HG02943 (cell line): ENCODE measurements at regions not wholly inside any gene's neighbourhood (a gene's known extent, or its start where the extent isn't known, plus 50 kb on each side); places are given as distances from the start of the nearest gene placed in this dataset.
"Not testable (repeated sequence)": the region's sequence is repeated elsewhere in the genome, so short reads cannot be mapped to it uniquely, and the experiment has no call there.

Experiments
- ATAC-seq: cut with Tn5 transposase; IDR thresholded peaks from one replicate; pipeline ENCODE4 v1.9.1; 2021; ENCODE audit warnings: mild to moderate bottlenecking, low read depth, moderate library complexity; ENCODE audit not compliant: unreplicated experiment

GRCh38 chr1:119250299-119250698 lies 109.8 kb upstream of the WARS2 start:
- no peak for ATAC-seq

GRCh38 chr1:119251751-119252150 lies 111.3 kb upstream of the WARS2 start:
- no peak for ATAC-seq

GRCh38 chr1:119253366-119253765 lies 112.9 kb upstream of the WARS2 start:
- no peak for ATAC-seq

DNA sequence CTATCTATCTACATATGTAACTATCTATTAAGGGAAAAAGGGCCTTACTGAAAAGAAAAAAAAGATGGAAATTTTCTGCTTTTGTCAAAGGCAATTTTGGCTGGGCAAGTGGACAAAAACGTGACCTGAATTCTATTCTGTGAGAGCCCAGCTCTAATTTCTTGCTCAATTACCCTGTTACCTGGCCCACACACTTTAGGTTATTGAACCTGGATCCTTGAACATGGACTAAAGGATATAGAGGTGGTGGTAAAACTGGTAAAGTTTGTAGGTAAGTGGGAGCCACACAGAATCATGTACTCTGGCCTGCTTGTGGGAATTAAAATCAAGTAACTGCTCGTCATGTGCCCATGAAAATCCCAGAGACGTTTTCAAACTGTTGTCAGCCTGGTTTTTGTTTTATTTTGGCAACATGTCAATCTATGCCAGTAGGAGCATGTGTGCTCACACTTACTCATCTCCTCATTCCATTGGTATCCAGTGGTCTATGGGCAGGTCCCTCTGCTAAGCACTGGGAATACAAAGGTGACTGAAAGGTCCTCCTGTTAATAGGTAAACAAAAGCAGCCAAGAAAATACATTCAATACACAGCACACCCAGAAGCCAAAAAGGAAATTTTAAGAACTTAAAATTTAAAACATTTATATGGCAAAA lies 113.7 kb upstream of the WARS2 start:
- no peak for ATAC-seq

DNA sequence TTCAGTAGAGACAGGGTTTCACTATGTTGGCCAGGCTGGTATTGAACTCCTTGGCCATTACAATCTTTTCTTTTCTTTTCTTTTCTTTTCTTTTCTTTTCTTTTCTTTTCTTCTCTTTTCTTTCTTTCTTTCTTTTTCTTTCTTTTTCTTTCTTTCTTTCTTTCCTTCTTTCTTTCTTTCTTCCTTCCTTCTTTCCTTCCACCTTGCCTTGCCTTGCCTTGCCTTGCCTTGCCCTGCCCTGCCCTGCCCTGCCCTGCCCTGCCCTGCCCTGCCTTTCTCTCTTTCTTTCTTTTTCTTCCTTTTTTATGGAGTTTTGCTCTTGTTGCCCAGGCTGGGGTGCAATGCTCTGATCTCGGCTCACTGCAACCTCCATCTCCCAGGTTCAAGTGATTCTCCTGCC lies 112.5 kb upstream of the HAO2 start:
- not testable (repeated sequence) for ATAC-seq

DNA sequence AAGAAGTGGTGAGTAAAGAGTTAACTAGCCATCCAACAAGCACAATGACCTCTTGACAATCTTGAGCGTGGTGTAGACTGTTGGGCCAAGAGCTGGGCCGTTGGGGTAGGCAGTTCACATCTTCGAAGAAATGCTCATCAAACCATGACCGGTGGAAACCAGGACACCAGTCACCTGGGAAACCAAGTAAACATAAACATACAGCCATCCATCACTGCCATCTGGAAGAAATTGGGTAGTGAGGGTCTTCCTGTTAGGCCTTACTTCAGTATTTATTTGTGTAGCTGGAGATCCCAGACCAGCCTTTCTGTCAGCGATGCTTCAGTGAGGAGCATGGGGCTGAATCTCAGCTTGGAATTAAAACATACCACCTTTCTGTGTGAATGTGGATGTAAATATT lies 108.1 kb upstream of the HAO2 start:
- no peak for ATAC-seq

DNA sequence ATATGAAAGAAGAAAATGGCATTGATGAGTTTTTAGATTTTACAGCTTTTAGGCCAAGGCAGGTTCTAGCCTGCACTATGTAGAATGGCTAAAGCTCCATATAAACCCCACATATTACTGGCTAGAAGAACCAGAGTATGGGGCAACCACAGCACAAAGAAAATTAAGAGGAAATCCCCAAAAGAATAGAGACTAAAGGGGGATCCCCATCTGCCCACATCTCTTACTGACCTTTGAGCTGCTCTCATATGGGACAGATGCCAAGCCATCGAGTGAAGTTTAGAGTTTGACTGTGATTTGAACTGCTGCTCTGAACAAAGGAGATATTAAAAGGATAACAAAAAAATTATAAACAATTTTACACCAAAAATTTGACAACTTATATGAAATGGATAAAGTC lies 102.2 kb upstream of the HAO2 start:
- peak; percentile 88 for ATAC-seq

- ATAC-seq: peak; percentile 49
Measured at GRCh38 chr1:119266858-119267257, 101.7 kb upstream of the HAO2 start.

DNA sequence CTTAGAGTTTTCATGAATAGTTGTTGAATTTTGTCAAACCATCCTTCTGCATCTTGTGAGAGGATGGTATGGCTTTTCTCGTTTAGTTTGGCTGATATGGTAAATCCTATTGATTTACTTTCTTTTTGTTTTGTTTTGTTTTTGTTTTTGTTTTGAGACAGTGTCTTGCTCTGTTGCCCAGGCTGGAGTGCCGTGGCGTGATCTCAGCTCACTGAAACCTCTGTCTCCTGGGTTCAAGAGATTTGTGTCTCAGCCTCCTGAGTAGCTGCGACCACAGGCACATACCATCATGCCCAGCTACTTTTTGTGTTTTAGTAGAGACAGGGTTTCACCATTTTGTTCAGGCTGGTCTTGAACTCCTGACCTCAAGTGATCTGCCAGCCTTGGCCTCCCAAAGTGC lies 101.3 kb upstream of the HAO2 start:
- peak; percentile 16 for ATAC-seq

GRCh38 chr1:119268879-119269278 lies 99.7 kb upstream of the HAO2 start:
- ATAC-seq: no peak

DNA sequence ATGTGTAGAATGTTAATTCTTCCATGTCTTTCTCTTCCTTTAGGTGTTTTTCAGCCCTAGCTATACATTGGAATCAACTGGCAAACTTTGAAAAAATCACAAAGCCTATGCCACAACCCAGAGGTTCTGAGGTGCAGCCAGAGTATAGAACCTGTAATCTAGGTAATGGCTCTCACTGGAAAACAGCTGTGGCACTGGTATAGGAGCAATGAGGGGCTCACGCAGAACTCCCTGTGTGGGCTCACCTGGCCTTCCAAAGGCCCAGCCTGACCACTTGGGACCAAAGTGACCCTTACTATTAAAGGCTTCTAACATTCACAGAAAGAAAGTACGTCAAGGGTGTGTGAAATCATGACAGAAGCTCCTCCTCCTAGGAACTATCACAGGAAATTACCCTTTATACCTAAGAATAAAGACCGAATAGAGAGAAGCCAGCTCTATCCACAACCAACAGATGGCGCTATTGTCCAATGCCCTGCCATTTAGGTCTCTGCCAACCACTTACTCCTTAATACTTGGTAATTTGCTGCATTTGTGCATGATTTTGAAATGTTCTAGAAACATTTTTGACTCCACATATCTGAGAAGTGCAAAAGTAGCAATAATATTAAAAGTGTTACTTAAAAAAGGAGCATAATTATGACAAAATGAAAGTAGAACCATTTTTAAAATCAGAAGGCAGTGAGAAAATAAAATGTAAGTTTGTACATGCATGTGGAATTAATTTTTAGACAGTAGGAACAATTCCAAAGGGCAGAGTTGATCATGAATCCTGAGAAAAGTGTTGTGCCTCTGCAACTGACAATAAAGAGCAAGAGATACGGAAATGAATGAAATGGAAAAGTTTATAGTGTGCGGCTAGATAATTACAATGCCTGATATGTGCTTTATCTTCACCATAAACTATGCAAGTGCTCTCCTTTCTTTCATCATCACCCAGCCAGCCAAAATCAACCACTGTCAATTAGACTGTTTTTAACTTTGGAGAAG lies 93.1 kb upstream of the HAO2 start:
- no peak for ATAC-seq

GRCh38 chr1:119276558-119276957 lies 92.0 kb upstream of the HAO2 start:
- no peak for ATAC-seq

DNA sequence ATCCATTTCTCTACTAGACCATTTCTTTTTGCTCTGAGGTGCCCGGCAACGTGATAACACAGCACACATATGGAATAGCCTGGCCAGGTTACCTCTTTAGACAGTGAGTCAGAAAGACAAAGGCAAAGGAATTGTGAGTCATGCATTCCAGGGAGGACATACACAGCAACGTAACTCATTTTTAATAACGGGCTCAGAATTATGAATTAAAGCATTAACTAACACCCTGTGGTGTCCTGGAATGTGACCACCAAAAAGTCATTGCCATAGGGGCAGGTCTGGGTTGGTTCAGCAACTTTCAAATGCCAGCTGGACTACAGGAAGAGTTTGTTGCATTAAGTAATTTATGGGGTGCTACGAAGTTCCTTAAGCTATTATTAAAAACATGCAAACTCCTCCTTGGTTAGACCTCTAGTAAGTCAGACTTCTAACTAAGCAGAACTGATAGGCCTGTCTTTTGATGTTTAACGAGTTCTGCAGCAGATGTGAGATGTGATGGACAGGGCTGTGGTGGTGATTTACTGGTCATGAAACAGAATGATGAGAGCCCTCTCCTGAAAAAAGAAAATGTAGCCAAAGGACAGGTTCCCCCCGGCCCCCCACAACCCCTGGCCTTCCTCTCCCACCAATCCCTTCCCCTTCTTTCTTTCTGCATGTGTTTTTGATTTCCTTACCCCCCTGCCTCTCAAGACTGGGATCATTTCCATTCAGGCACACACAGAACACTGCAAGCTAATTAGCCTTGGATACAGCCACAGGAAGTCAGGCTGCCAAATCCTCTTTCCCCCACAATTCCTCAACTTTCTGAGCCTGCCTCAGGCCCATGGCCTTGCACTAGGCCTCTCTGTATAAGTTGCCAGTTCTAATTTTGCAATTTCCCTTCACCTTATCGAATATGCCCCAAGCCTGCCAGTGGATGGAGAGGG lies 88.9 kb upstream of the HAO2 start:
- no peak for ATAC-seq

- ATAC-seq: no peak
Measured at GRCh38 chr1:119285482-119285881, 83.1 kb upstream of the HAO2 start.

DNA sequence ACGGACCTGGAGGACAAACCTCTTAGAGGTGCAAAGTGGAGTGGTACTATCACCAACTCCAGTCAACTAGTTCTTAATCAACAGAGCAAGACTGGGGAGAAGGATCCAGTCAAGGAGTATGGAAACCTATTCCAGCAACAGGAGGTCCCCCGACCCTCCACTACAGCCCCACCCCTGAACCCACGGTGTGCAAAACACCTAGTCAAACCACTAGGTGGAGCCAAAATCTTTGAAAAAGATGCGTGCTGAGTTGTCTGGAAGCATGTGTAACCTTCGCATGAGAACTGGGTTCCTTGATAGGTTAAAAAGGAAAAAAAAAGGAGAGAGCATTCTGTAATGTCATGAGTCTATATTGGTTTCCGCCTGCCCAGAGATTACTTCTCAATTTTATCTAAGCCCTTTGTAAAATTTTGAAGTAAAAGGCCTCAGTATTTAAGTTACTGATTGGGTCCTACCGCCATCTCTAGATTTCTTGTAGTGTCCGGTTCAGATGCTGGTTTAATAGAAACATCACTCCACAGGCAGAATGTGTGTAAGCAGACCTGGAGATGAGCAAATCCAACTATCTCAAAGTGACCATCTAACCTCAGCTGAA lies 81.9 kb upstream of the HAO2 start:
- ATAC-seq: no peak

- no peak for ATAC-seq
Measured at GRCh38 chr1:119288751-119289150, 79.8 kb upstream of the HAO2 start.

DNA sequence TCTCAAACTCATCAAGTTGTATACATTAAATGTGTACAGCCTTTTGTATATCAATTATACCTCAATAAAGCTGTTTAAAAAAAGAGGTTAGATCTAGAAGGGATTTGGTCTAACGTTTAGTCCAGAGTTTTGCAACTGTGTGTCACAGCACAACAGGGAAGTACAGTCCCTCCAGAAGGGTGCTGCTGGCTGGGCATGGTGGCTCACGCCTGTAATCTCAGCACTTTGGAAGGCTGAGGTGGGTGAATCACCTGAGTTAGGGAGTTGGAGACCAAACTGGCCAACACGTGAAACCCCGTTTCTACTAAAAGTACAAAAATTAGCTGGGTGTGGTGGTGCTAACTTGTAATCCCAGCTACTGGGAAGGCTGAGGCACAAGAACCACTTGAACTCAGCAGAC lies 78.3 kb upstream of the HAO2 start:
- no peak for ATAC-seq

GRCh38 chr1:119291611-119292206 lies 76.9 kb upstream of the HAO2 start:
- no peak for ATAC-seq

- no peak for ATAC-seq
Measured at GRCh38 chr1:119293797-119294196, 74.8 kb upstream of the HAO2 start.

GRCh38 chr1:119294199-119294598 lies 74.4 kb upstream of the HAO2 start:
- no peak for ATAC-seq
